PFSK-1 (cell line): ENCODE measurements at regions not wholly inside any gene's neighbourhood (a gene's known extent, or its start where the extent isn't known, plus 50 kb on each side); places are given as distances from the start of the nearest gene placed in this dataset.

Source experiments
- POLR2AphosphoS5 ChIP-seq: IDR thresholded peaks from 2 replicates; pipeline ENCODE4 v1.6.1; 2012; ENCODE audit warnings: low read depth, mild to moderate bottlenecking, control low read depth, low read length, moderate library complexity
- REST ChIP-seq, 2 experiments: IDR thresholded peaks; 2 replicates each; pipeline versions ENCODE4 v1.6.1 to v1.8.0; 2011 to 2012; ENCODE audit warnings: low read depth in 2 of 2, low read length in 2 of 2, control low read depth in 1 of 2, inconsistent platforms in 1 of 2, mild to moderate bottlenecking in 1 of 2, moderate library complexity in 1 of 2; ENCODE audit not compliant: insufficient read depth in 1 of 2
- TAF1 ChIP-seq: IDR thresholded peaks from 2 replicates; pipeline ENCODE4 v1.6.1; 2012; ENCODE audit warnings: low read length, control low read depth, borderline replicate concordance; ENCODE audit not compliant: insufficient read depth

GRCh38 chr11:42762348-42762747 lies 549.4 kb upstream of the API5 start:
- TF ChIP-seq TAF1 (no peak), POLR2AphosphoS5 (no peak), REST (IDR thresholded peaks at IDR 0.05; ENCODE audit: insufficient read depth in 1 of 2, low read depth in 2 of 2, low read length in 2 of 2) (no peak)
